GM08714 (cell line): ENCODE measurements at regions not wholly inside any gene's neighbourhood (a gene's known extent, or its start where the extent isn't known, plus 50 kb on each side); places are given as distances from the start of the nearest gene placed in this dataset.

Experiments used
- H3K4me3 ChIP-seq: fragments of 200-500 bp; sonication (Bioruptor generic); 2 replicates; pipeline ENCODE4 v1.5.1; 2014; ENCODE audit warnings: mild to moderate bottlenecking, low read length, inconsistent platforms
- ZNF274 ChIP-seq: IDR thresholded peaks from 2 replicates; pipeline ENCODE4 v1.6.1; 2012; ENCODE audit warnings: mild to moderate bottlenecking, low read depth, low read length

GRCh38 chr15:94791510-94791909 lies 560.1 kb downstream of the MCTP2 start:
- no peak for TF ChIP-seq ZNF274
- no peak overlapping the region for H3K4me3 ChIP-seq

GRCh38 chr15:94792196-94792595 lies 560.8 kb downstream of the MCTP2 start:
- no peak for TF ChIP-seq ZNF274
- H3K4me3 ChIP-seq: no peak overlapping the region

GRCh38 chr15:94793207-94793606 lies 561.8 kb downstream of the MCTP2 start:
- no peak for TF ChIP-seq ZNF274
- H3K4me3 ChIP-seq: no peak overlapping the region

GRCh38 chr15:94793641-94794040 lies 562.3 kb downstream of the MCTP2 start:
- no peak for TF ChIP-seq ZNF274
- H3K4me3 ChIP-seq: no peak overlapping the region

GRCh38 chr15:94804613-94805012 lies 573.3 kb downstream of the MCTP2 start:
- no peak overlapping the region for H3K4me3 ChIP-seq
- TF ChIP-seq ZNF274: no peak

GRCh38 chr15:94815110-94815731 lies 583.9 kb downstream of the MCTP2 start:
- no peak for TF ChIP-seq ZNF274
- no peak overlapping the region for H3K4me3 ChIP-seq

- H3K4me3 ChIP-seq: no peak overlapping the region
- TF ChIP-seq ZNF274: no peak
Observed at GRCh38 chr15:94815914-94816313, 584.6 kb downstream of the MCTP2 start.

GRCh38 chr15:94829887-94830884 lies 598.8 kb downstream of the MCTP2 start:
- H3K4me3 ChIP-seq: no peak overlapping the region
- no peak for TF ChIP-seq ZNF274

GRCh38 chr15:94834000-94834399 lies 602.6 kb downstream of the MCTP2 start:
- no peak overlapping the region for H3K4me3 ChIP-seq
- TF ChIP-seq ZNF274: no peak

- H3K4me3 ChIP-seq: no peak overlapping the region
- no peak for TF ChIP-seq ZNF274
Observed at GRCh38 chr15:94834494-94834893, 603.1 kb downstream of the MCTP2 start.

GRCh38 chr15:94838281-94838680 lies 606.9 kb downstream of the MCTP2 start:
- TF ChIP-seq ZNF274: no peak

GRCh38 chr15:94840794-94841783 lies 609.7 kb downstream of the MCTP2 start:
- TF ChIP-seq ZNF274: no peak
- no peak overlapping the region for H3K4me3 ChIP-seq

More at GRCh38 chr15:94838281-94838680, 606.9 kb downstream of the MCTP2 start:
- H3K4me3 ChIP-seq: no peak overlapping the region

GRCh38 chr15:94843060-94843459 lies 611.7 kb downstream of the MCTP2 start:
- no peak overlapping the region for H3K4me3 ChIP-seq
- no peak for TF ChIP-seq ZNF274

- no peak for TF ChIP-seq ZNF274
- no peak overlapping the region for H3K4me3 ChIP-seq
Observed at GRCh38 chr15:94844198-94844537, 612.8 kb downstream of the MCTP2 start.
